RWPE2 (cell line): ENCODE measurements at regions not wholly inside any gene's neighbourhood (a gene's known extent, or its start where the extent isn't known, plus 50 kb on each side); places are given as distances from the start of the nearest gene placed in this dataset.

Experiments used
- ATAC-seq: fragments of 200-7000 bp; cut with Tn5 transposase; 3 replicates; pipeline ENCODE4 v1.9.1; 2021; ENCODE audit warnings: low read depth
- DNase-seq: peaks from one replicate; pipeline ENCODE4 v3.0.0-alpha.2; 2020; ENCODE audit warnings: low spot score
- H3K27ac ChIP-seq: fragments of 450-650 bp; 2 replicates; pipeline ENCODE4 v1.5.1; 2017; ENCODE audit warnings: mild to moderate bottlenecking; ENCODE audit not compliant: poor library complexity, severe bottlenecking
- H3K27me3 ChIP-seq: fragments of 250-450 bp; sonication (Bioruptor Pico); 2 replicates; pipeline ENCODE4 v1.5.1; 2021; ENCODE audit warnings: mild to moderate bottlenecking, moderate library complexity; ENCODE audit not compliant: insufficient read depth, poor library complexity, severe bottlenecking
- H3K36me3 ChIP-seq: fragments of 250-450 bp; sonication (Bioruptor Pico); 2 replicates; pipeline ENCODE4 v1.5.1; 2020; ENCODE audit warnings: low read depth, mild to moderate bottlenecking, moderate library complexity
- H3K4me1 ChIP-seq: fragments of 250-450 bp; sonication (Bioruptor Pico); 2 replicates; pipeline ENCODE4 v1.5.1; 2021; ENCODE audit warnings: mild to moderate bottlenecking, moderate library complexity; ENCODE audit not compliant: insufficient read depth, poor library complexity, severe bottlenecking
- H3K4me3 ChIP-seq: fragments of 250-450 bp; sonication (Bioruptor Pico); 2 replicates; pipeline ENCODE4 v1.5.1; 2021; ENCODE audit warnings: mild to moderate bottlenecking, moderate library complexity; ENCODE audit not compliant: severe bottlenecking
- H3K9me3 ChIP-seq: fragments of 250-450 bp; sonication (Bioruptor Pico); 2 replicates; pipeline ENCODE4 v1.5.1; 2021; ENCODE audit warnings: mild to moderate bottlenecking, moderate library complexity; ENCODE audit not compliant: severe bottlenecking
- TF ChIP-seq, protein P1 (sequence below): fragments of 450-650 bp; IDR thresholded peaks from one replicate; pipeline ENCODE4 v1.5.1; 2017; ENCODE audit warnings: mild to moderate bottlenecking, moderate library complexity; ENCODE audit not compliant: poor library complexity, severe bottlenecking

DNA sequence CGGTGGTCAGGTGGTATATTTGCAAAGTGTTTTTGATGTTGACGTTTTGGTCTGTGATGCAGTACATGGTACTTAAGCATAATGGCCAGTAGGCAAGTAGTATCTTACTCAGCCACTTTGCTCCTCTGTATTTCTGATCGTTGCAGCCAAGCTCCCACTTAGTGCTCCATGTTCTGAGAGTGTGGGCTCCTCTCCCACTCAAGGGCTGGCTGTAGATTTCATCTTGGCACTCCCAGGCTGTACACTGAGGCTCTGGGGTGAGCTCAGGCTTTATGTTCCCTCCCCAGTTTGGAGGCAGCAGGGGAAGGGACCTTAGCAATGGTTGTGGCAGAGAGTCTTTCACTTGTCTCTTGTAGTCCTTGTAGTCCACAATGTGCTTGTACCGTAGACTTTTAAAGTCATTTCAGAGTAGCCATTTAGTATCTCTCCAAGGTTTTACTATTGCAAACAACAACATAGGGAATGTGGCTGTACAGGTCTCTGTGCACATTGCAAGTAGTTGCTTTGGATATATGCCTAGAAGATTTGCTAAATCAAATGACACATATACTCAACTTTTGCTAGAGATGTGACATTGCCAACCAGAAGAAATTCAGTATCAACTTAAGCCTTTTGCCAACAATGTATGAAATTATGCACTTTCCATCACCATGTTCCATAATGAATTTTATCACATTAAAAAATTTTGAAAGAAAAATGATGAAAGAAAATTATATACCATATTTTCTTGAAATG is 304.3 kb upstream of the CTNND2 start:
- Histone ChIP-seq H3K36me3 (no peaks in the 10 kb centered on the region), H3K27me3 (no peaks in the 10 kb centered on the region), H3K27ac (no peak overlapping the region), H3K9me3 (no peaks in the 10 kb centered on the region), H3K4me3 (no peak overlapping the region), H3K4me1 (no peaks in the 10 kb centered on the region)
- DNase-seq (no peak), ATAC-seq (no peak)
- TF ChIP-seq, protein P1, sequence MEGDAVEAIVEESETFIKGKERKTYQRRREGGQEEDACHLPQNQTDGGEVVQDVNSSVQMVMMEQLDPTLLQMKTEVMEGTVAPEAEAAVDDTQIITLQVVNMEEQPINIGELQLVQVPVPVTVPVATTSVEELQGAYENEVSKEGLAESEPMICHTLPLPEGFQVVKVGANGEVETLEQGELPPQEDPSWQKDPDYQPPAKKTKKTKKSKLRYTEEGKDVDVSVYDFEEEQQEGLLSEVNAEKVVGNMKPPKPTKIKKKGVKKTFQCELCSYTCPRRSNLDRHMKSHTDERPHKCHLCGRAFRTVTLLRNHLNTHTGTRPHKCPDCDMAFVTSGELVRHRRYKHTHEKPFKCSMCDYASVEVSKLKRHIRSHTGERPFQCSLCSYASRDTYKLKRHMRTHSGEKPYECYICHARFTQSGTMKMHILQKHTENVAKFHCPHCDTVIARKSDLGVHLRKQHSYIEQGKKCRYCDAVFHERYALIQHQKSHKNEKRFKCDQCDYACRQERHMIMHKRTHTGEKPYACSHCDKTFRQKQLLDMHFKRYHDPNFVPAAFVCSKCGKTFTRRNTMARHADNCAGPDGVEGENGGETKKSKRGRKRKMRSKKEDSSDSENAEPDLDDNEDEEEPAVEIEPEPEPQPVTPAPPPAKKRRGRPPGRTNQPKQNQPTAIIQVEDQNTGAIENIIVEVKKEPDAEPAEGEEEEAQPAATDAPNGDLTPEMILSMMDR = no peak

DNA sequence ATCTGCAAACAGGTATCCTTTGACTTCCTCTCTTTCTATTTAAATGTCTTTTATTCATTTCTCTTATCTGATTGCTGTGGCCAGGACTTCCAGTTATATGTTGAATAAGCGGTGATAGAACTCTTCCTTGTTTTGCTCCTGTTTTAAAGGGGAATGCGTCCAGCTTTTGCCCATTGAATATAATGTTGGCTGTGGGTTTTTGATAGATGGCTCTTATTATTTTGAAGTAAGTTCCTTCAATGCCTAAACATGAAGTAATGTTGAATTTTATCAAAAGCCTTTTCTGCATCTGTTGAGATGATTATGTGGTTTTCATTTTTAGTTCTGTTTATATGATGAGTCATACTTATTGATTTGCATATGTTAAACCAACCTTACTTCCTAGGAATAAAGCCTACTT is 300.5 kb upstream of the CTNND2 start:
- TF ChIP-seq, protein P1 = no peak
- Histone ChIP-seq H3K27ac (no peak overlapping the region), H3K4me3 (no peak overlapping the region), H3K4me1 (no peaks in the 10 kb centered on the region), H3K9me3 (peaks cover 2% of the 10 kb centered on the region), H3K36me3 (no peaks in the 10 kb centered on the region), H3K27me3 (no peaks in the 10 kb centered on the region)
- no peak for DNase-seq
- no peak for ATAC-seq

DNA sequence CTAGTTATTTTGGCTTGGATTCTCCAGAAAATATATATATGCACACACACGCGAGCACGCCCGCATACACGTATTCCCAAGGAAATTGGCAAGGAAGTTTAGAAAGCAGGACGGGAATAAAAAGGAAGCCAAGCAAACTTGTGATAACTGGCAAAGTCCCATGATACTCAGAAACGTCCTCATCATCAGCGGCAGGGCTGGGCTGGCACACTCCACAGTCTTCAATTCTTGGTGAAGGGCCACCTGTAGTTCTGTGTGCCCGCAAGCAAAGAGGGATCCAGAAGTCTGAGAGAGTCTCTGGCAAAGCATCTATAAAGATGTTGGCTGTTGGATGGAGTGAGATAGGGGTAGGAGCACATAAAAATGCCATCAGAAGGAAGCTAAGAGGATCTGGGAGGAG is 289.3 kb upstream of the CTNND2 start:
- Histone ChIP-seq H3K4me1 (no peaks in the 10 kb centered on the region), H3K36me3 (no peaks in the 10 kb centered on the region), H3K27me3 (no peaks in the 10 kb centered on the region), H3K4me3 (no peak overlapping the region), H3K27ac (no peak overlapping the region), H3K9me3 (peaks cover 2% of the 10 kb centered on the region)
- ATAC-seq (no peak), DNase-seq (no peak)
- TF ChIP-seq, protein P1 = no peak

DNA sequence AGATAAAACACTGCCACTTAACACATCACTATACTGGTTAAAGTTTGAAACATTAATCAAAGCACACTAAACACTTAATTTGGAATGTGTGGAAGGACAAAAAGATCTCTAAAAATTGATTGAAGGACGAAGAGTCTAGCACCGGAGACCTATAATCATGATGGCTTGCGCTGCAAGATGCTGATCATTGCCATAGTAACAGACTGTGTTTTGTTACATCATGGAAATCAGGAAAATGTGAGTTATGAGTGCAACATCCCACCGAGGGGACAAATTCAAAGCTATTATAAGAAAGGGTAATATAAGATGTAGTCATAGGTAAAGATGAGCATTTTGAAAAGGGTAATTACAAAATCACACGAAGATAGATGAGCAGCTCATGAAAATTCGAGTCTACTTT is 278.8 kb upstream of the CTNND2 start:
- Histone ChIP-seq H3K9me3 (no peaks in the 10 kb centered on the region), H3K4me1 (no peaks in the 10 kb centered on the region)
- TF ChIP-seq, protein P1 = no peak

DNA sequence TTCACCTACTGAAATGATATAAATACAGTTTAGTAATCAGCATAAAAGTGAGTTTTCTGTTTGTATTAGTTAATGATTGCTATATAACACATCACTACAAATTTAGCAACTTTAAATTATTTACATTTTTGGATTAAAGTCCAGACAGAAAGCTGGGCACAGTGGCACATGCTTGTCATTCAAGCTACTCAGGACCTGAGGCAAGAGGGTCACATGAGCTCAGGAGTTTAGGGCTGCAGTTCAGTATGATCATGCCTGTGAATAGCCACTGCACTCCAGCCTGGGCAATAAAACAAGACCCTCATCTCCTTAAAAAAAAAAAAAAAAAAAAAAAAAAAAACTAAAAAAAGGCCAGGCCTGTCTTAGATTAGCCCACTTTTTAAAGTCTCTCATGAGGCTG is 273.6 kb upstream of the CTNND2 start:
- Histone ChIP-seq H3K36me3 (no peaks in the 10 kb centered on the region), H3K4me3 (no peak overlapping the region), H3K9me3 (no peaks in the 10 kb centered on the region), H3K27me3 (no peaks in the 10 kb centered on the region), H3K4me1 (no peaks in the 10 kb centered on the region), H3K27ac (no peak overlapping the region)
- TF ChIP-seq, protein P1 = no peak
- DNase-seq = no peak
- no peak for ATAC-seq

More for the DNA sequence above, 278.8 kb upstream of the CTNND2 start:
- Histone ChIP-seq H3K36me3 (no peaks in the 10 kb centered on the region), H3K27ac (no peak overlapping the region), H3K4me3 (no peak overlapping the region), H3K27me3 (no peaks in the 10 kb centered on the region)
- DNase-seq (no peak), ATAC-seq (no peak)
